Endothelial cell of umbilical vein (primary cell): ENCODE measurements at regions not wholly inside any gene's neighbourhood (a gene's known extent, or its start where the extent isn't known, plus 50 kb on each side); places are given as distances from the start of the nearest gene placed in this dataset.

Experiments
- BruUV-seq: library from RNA; stranded (reverse); fragments of 400-500 nt; replicated peaks from 2 replicates; lab custom pipeline; 2021; lab: Mats Ljungman, UMichigan
- CTCF ChIA-PET: fragments of 300-600, 350-600 bp; sonication (Branson Sonifier 250); formaldehyde crosslinking; loops from one replicate; lab custom pipeline; 2021; ENCODE audit warnings: antibody characterized with exemption, inconsistent platforms; lab: Charles Lee
- POLR2A ChIA-PET: fragments of 300-600, 350-600 bp; sonication (Branson Sonifier 250); formaldehyde crosslinking; loops from one replicate; lab custom pipeline; 2021; ENCODE audit warnings: antibody characterized with exemption, inconsistent platforms; lab: Charles Lee
- DNase-seq: peaks from one replicate; pipeline ENCODE4 v3.0.0-alpha.2; 2011; ENCODE audit warnings: low read depth, low spot score
- FAIRE-seq: peaks from 2 replicates; lab custom pipeline; 2011; peaks lifted over from hg19 to GRCh38; lab: Jason Lieb, UNC
- H2AFZ ChIP-seq: 2 replicates; pipeline ENCODE4 v1.6.0; 2012; ENCODE audit warnings: low read depth, low read length, control low read depth, inconsistent platforms
- H3K27ac ChIP-seq: 2 replicates; pipeline ENCODE4 v1.5.1; 2011; ENCODE audit warnings: low read depth, mild to moderate bottlenecking, control low read depth, low read length, moderate library complexity; ENCODE audit not compliant: insufficient read depth
- H3K27me3 ChIP-seq, 2 experiments: 2 replicates each; pipeline versions ENCODE4 v1.6.0 to v1.6.1; 2011; ENCODE audit warnings: low read length in 2 of 2, mixed read lengths in 1 of 2; ENCODE audit not compliant: control insufficient read depth in 2 of 2, insufficient read depth in 2 of 2
- H3K36me3 ChIP-seq, 2 experiments: 2 replicates in 1 of 2; 3 replicates in 1 of 2; pipeline ENCODE4 v1.5.1; 2011; ENCODE audit warnings: low read length in 2 of 2, mild to moderate bottlenecking in 1 of 2, moderate library complexity in 1 of 2; ENCODE audit not compliant: control insufficient read depth in 2 of 2, insufficient read depth in 2 of 2; ENCODE audit errors: extremely low read depth in 1 of 2
- H3K4me1 ChIP-seq: 3 replicates; pipeline ENCODE4 v1.5.1; 2011; ENCODE audit warnings: mild to moderate bottlenecking, low read length; ENCODE audit not compliant: control insufficient read depth, insufficient read depth; ENCODE audit errors: extremely low read depth
- H3K4me2 ChIP-seq: 2 replicates; pipeline ENCODE4 v1.6.1; 2011; ENCODE audit warnings: low read length, control low read depth, mixed read lengths; ENCODE audit not compliant: insufficient read depth
- H3K4me3 ChIP-seq, 3 experiments: fragments of 200-600 bp in 1 of 3; sonication (generic), shearing (Covaris generic) in 1 of 3; replicated peaks in 1 of 3; 2 replicates each; pipeline ENCODE4 v1.5.1; 2011 to 2016; ENCODE audit warnings: control low read depth in 3 of 3, low read length in 3 of 3, mild to moderate bottlenecking in 2 of 3, inconsistent platforms in 1 of 3, low read depth in 1 of 3, moderate library complexity in 1 of 3; ENCODE audit not compliant: insufficient read depth in 1 of 3
- H3K79me2 ChIP-seq: 2 replicates; pipeline ENCODE4 v1.6.0; 2012; ENCODE audit warnings: low read length, inconsistent platforms; ENCODE audit not compliant: control insufficient read depth, insufficient read depth
- H3K9ac ChIP-seq: replicated peaks from 2 replicates; pipeline ENCODE3; 2011; ENCODE audit warnings: low read length, control low read depth; ENCODE audit not compliant: insufficient read depth; ENCODE audit errors: extremely low read depth
- H3K9me1 ChIP-seq: replicated peaks from 3 replicates; pipeline ENCODE4 v1.6.0; 2011; ENCODE audit warnings: mild to moderate bottlenecking, low read length; ENCODE audit not compliant: control insufficient read depth, insufficient read depth; ENCODE audit errors: extremely low read depth
- H3K9me3 ChIP-seq: replicated peaks from 2 replicates; pipeline ENCODE4 v1.5.1; 2012; ENCODE audit warnings: low read length, inconsistent platforms; ENCODE audit not compliant: control insufficient read depth, insufficient read depth
- H4K20me1 ChIP-seq: replicated peaks from 2 replicates; pipeline ENCODE3; 2011; ENCODE audit warnings: mild to moderate bottlenecking, low read length; ENCODE audit not compliant: control insufficient read depth, insufficient read depth; ENCODE audit errors: extremely low read depth
- CTCF ChIP-seq, 2 donors: IDR thresholded peaks; 1 replicate in 1 of 2; 2 replicates in 1 of 2; pipeline ENCODE4 v1.5.1; 2011; ENCODE audit warnings: low read length in 2 of 2, mild to moderate bottlenecking in 2 of 2, moderate library complexity in 2 of 2, control low read depth in 1 of 2, inconsistent platforms in 1 of 2, low read depth in 1 of 2; ENCODE audit not compliant: insufficient read depth in 1 of 2; ENCODE audit errors: extremely low read depth in 1 of 2
- EZH2 ChIP-seq: IDR thresholded peaks from 2 replicates; pipeline ENCODE4 v1.6.1; 2012; ENCODE audit warnings: borderline replicate concordance, low read depth, mild to moderate bottlenecking, moderate library complexity, low read length, inconsistent platforms; ENCODE audit not compliant: severe bottlenecking
- FOS ChIP-seq: IDR thresholded peaks from 2 replicates; pipeline ENCODE4 v1.6.1; 2011; ENCODE audit warnings: mild to moderate bottlenecking, low read length, moderate library complexity, borderline replicate concordance; ENCODE audit not compliant: insufficient read depth
- GATA2 ChIP-seq: IDR thresholded peaks from 2 replicates; pipeline ENCODE4 v1.7.0; 2011; ENCODE audit warnings: low read depth, mild to moderate bottlenecking, moderate library complexity, mixed read lengths, low read length; ENCODE audit not compliant: insufficient read length, insufficient read depth
- JUN ChIP-seq: IDR thresholded peaks from 2 replicates; pipeline ENCODE4 v1.6.1; 2011; ENCODE audit warnings: borderline replicate concordance, low read depth; ENCODE audit not compliant: insufficient read length, insufficient read depth
- MAX ChIP-seq: IDR thresholded peaks from 2 replicates; pipeline ENCODE4 v1.6.1; 2011; ENCODE audit not compliant: insufficient read depth, insufficient read length
- MYC ChIP-seq: IDR thresholded peaks from one replicate; pipeline ENCODE4 v1.6.1; 2011; ENCODE audit warnings: mild to moderate bottlenecking, low read depth, low read length
- POLR2A ChIP-seq: IDR thresholded peaks from 2 replicates; pipeline ENCODE4 v1.6.1; 2012; ENCODE audit warnings: low read depth, mild to moderate bottlenecking, control low read depth, low read length
- POLR2AphosphoS5 ChIP-seq: IDR thresholded peaks from 2 replicates; pipeline ENCODE4 v1.6.1; 2012; ENCODE audit warnings: low read depth, mild to moderate bottlenecking, control low read depth, low read length, moderate library complexity; ENCODE audit not compliant: insufficient read depth
- dilution Hi-C: fragments of 300-500 bp; cut with MboI; formaldehyde crosslinking; loops from one replicate; pipeline ENCODE4 v1.15.0; 2019; ENCODE audit warnings: low sequenced_read_pairs; ENCODE audit not compliant: extremely low pct_ligation_motif_present
- intact Hi-C: fragments of 100-400 bp; cut with micrococcal nuclease; formaldehyde crosslinking; loops from one replicate; pipeline ENCODE4 v1.10.0; 2022

- no peak for TF ChIP-seq FOS
- TF ChIP-seq MYC = no peak
- no peak for TF ChIP-seq JUN
- TF ChIP-seq EZH2 = no peak
- no peak for TF ChIP-seq CTCF (IDR thresholded peaks at IDR 0.05; ENCODE audit: extremely low read depth in 1 of 2, insufficient read depth in 1 of 2, low read depth in 1 of 2, low read length in 2 of 2)
- no peak for TF ChIP-seq POLR2AphosphoS5
- Histone ChIP-seq H4K20me1 (no peaks in the 10 kb centered on the region), H3K79me2 (no peaks in the 10 kb centered on the region), H3K9me1 (no peaks in the 10 kb centered on the region), H2AFZ (no peak overlapping the region), H3K27me3 (peaks cover 0 to 5% of the 10 kb centered on the region in 2 experiments), H3K27ac (no peak overlapping the region), H3K36me3 (no peaks in the 10 kb centered on the region), H3K4me1 (no peaks in the 10 kb centered on the region), H3K9me3 (no peaks in the 10 kb centered on the region), H3K9ac (no peak overlapping the region), H3K4me2 (no peak overlapping the region), H3K4me3 (no peak overlapping the region)
- ChIA-PET POLR2A (no interaction called here), CTCF (no interaction called here)
- BruUV-seq = no TSS peak
- dilution Hi-C loops = no loop called here
- intact Hi-C loops = loop anchor here (10.0 kb wide), 2 partner anchors 87 to 397 kb away; no protein-coding TSS in a partner anchor
- FAIRE-seq = no peak
- no peak for DNase-seq
Observed at GRCh38 chr14:22311636-22312035, 277.4 kb downstream of the DAD1 start.

- Histone ChIP-seq H3K36me3 (no peaks in the 10 kb centered on the region), H3K4me2 (no peak overlapping the region), H3K9me3 (no peaks in the 10 kb centered on the region), H3K4me1 (no peaks in the 10 kb centered on the region), H3K9ac (no peak overlapping the region), H4K20me1 (no peaks in the 10 kb centered on the region), H3K79me2 (no peaks in the 10 kb centered on the region), H3K4me3 (no peak overlapping the region), H3K27ac (no peak overlapping the region), H2AFZ (no peak overlapping the region), H3K27me3 (peaks cover 25 to 28% of the 10 kb centered on the region in 2 experiments), H3K9me1 (no peaks in the 10 kb centered on the region)
- POLR2A ChIA-PET = no interaction called here
- CTCF ChIA-PET = interaction anchor here (1.2 kb wide), 1 partner anchor 14 kb away, joined by 7 read pairs; no protein-coding TSS in a partner anchor
- intact Hi-C loops (no loop called here), dilution Hi-C loops (no loop called here)
- no peak for DNase-seq
- TF ChIP-seq FOS = no peak
- no peak for TF ChIP-seq MYC
- TF ChIP-seq MAX = no peak
- TF ChIP-seq EZH2 = no peak
- no peak for TF ChIP-seq CTCF (IDR thresholded peaks at IDR 0.05; ENCODE audit: extremely low read depth in 1 of 2, insufficient read depth in 1 of 2, low read depth in 1 of 2, low read length in 2 of 2)
- TF ChIP-seq JUN = no peak
- TF ChIP-seq GATA2 = no peak
- TF ChIP-seq POLR2A = no peak
- no peak for TF ChIP-seq POLR2AphosphoS5
- no peak for FAIRE-seq
- BruUV-seq = no TSS peak
Observed at GRCh38 chr14:22305607-22306006, 283.4 kb downstream of the DAD1 start.
